ENCODE measurements at regions not wholly inside any gene's neighbourhood (a gene's known extent, or its start where the extent isn't known, plus 50 kb on each side); places are given as distances from the start of the nearest gene placed in this dataset.

GRCh38 chr7:112907658-112908057, 117.5 kb upstream of the TMEM168 start:
- Histone ChIP-seq H3K27me3 (ENCODE audit: control insufficient read depth in 2 of 2, insufficient read depth in 2 of 2, low read length in 2 of 2) (no peaks in the 10 kb centered on the region), H3K4me1 (ENCODE audit: control insufficient read depth in 2 of 2, insufficient read depth in 2 of 2, low read length in 2 of 2) (no peaks in the 10 kb centered on the region), H3K27ac (ENCODE audit: low read depth in 2 of 2, low read length in 2 of 2) (no peak overlapping the region), H3K9me3 (ENCODE audit: control insufficient read depth in 2 of 2, low read length in 2 of 2) (peaks cover 4% of the 10 kb centered on the region in 2 donors), H3K4me3 (ENCODE audit: low read length in 2 of 2) (no peak overlapping the region), H3K36me3 (ENCODE audit: control insufficient read depth in 2 of 2, insufficient read depth in 2 of 2, low read length in 2 of 2) (peaks cover 0 to 3% of the 10 kb centered on the region in 2 donors), H3K9ac (ENCODE audit: low read depth in 1 of 2, low read length in 2 of 2) (no peak overlapping the region)

GRCh38 chr7:112905950-112906349, 115.8 kb upstream of the TMEM168 start:
- Histone ChIP-seq H3K36me3 (ENCODE audit: control insufficient read depth in 2 of 2, insufficient read depth in 2 of 2, low read length in 2 of 2) (no peaks in the 10 kb centered on the region), H3K4me1 (ENCODE audit: control insufficient read depth in 2 of 2, insufficient read depth in 2 of 2, low read length in 2 of 2) (no peaks in the 10 kb centered on the region), H3K4me3 (ENCODE audit: low read length in 2 of 2) (no peak overlapping the region), H3K27me3 (ENCODE audit: control insufficient read depth in 2 of 2, insufficient read depth in 2 of 2, low read length in 2 of 2) (no peaks in the 10 kb centered on the region), H3K9me3 (ENCODE audit: control insufficient read depth in 2 of 2, low read length in 2 of 2) (peaks cover 4% of the 10 kb centered on the region in 2 donors), H3K9ac (ENCODE audit: low read depth in 1 of 2, low read length in 2 of 2) (no peak overlapping the region), H3K27ac (ENCODE audit: low read depth in 2 of 2, low read length in 2 of 2) (no peak overlapping the region)

- H3K4me1 ChIP-seq (ENCODE audit: control insufficient read depth in 2 of 2, insufficient read depth in 2 of 2, low read length in 2 of 2): no peaks in the 10 kb centered on the region
- H3K9ac ChIP-seq (ENCODE audit: low read depth in 1 of 2, low read length in 2 of 2): no peak overlapping the region
- H3K9me3 ChIP-seq (ENCODE audit: control insufficient read depth in 2 of 2, low read length in 2 of 2): peaks cover 4% of the 10 kb centered on the region in 2 donors
- no peak overlapping the region for H3K4me3 ChIP-seq (ENCODE audit: low read length in 2 of 2)
- H3K36me3 ChIP-seq (ENCODE audit: control insufficient read depth in 2 of 2, insufficient read depth in 2 of 2, low read length in 2 of 2): no peaks in the 10 kb centered on the region
- no peak overlapping the region for H3K27ac ChIP-seq (ENCODE audit: low read depth in 2 of 2, low read length in 2 of 2)
- H3K27me3 ChIP-seq (ENCODE audit: control insufficient read depth in 2 of 2, insufficient read depth in 2 of 2, low read length in 2 of 2): no peaks in the 10 kb centered on the region
Measured at GRCh38 chr7:112905413-112905812, 115.2 kb upstream of the TMEM168 start.

- H3K4me1 ChIP-seq (ENCODE audit: control insufficient read depth in 2 of 2, insufficient read depth in 2 of 2, low read length in 2 of 2): peaks cover 0 to 4% of the 10 kb centered on the region in 2 donors
- no peak overlapping the region for H3K27ac ChIP-seq (ENCODE audit: low read depth in 2 of 2, low read length in 2 of 2)
- no peaks in the 10 kb centered on the region for H3K27me3 ChIP-seq (ENCODE audit: control insufficient read depth in 2 of 2, insufficient read depth in 2 of 2, low read length in 2 of 2)
- H3K4me3 ChIP-seq (ENCODE audit: low read length in 2 of 2): no peak overlapping the region
- H3K9ac ChIP-seq (ENCODE audit: low read depth in 1 of 2, low read length in 2 of 2): no peak overlapping the region
- H3K9me3 ChIP-seq (ENCODE audit: control insufficient read depth in 2 of 2, low read length in 2 of 2): no peaks in the 10 kb centered on the region
- H3K36me3 ChIP-seq (ENCODE audit: control insufficient read depth in 2 of 2, insufficient read depth in 2 of 2, low read length in 2 of 2): peaks cover 11% of the 10 kb centered on the region in 2 donors
Measured at GRCh38 chr7:112898432-112899290, 108.5 kb upstream of the TMEM168 start.

- Histone ChIP-seq H3K27me3 (ENCODE audit: control insufficient read depth in 2 of 2, insufficient read depth in 2 of 2, low read length in 2 of 2) (no peaks in the 10 kb centered on the region), H3K9me3 (ENCODE audit: control insufficient read depth in 2 of 2, low read length in 2 of 2) (no peaks in the 10 kb centered on the region), H3K4me3 (ENCODE audit: low read length in 2 of 2) (no peak overlapping the region), H3K9ac (ENCODE audit: low read depth in 1 of 2, low read length in 2 of 2) (no peak overlapping the region), H3K36me3 (ENCODE audit: control insufficient read depth in 2 of 2, insufficient read depth in 2 of 2, low read length in 2 of 2) (peaks cover 13 to 15% of the 10 kb centered on the region in 2 donors), H3K4me1 (ENCODE audit: control insufficient read depth in 2 of 2, insufficient read depth in 2 of 2, low read length in 2 of 2) (peaks cover 0 to 4% of the 10 kb centered on the region in 2 donors), H3K27ac (ENCODE audit: low read depth in 2 of 2, low read length in 2 of 2) (no peak overlapping the region)
Measured at GRCh38 chr7:112897839-112898431, 107.7 kb upstream of the TMEM168 start.

- Histone ChIP-seq H3K27ac (ENCODE audit: low read depth in 2 of 2, low read length in 2 of 2) (no peak overlapping the region), H3K9me3 (ENCODE audit: control insufficient read depth in 2 of 2, low read length in 2 of 2) (no peaks in the 10 kb centered on the region), H3K9ac (ENCODE audit: low read depth in 1 of 2, low read length in 2 of 2) (no peak overlapping the region), H3K27me3 (ENCODE audit: control insufficient read depth in 2 of 2, insufficient read depth in 2 of 2, low read length in 2 of 2) (no peaks in the 10 kb centered on the region), H3K4me3 (ENCODE audit: low read length in 2 of 2) (no peak overlapping the region), H3K4me1 (ENCODE audit: control insufficient read depth in 2 of 2, insufficient read depth in 2 of 2, low read length in 2 of 2) (peaks cover 0 to 4% of the 10 kb centered on the region in 2 donors), H3K36me3 (ENCODE audit: control insufficient read depth in 2 of 2, insufficient read depth in 2 of 2, low read length in 2 of 2) (peaks cover 13 to 15% of the 10 kb centered on the region in 2 donors)
Measured at GRCh38 chr7:112896026-112896601, 105.9 kb upstream of the TMEM168 start.

- Histone ChIP-seq H3K9me3 (ENCODE audit: control insufficient read depth in 2 of 2, low read length in 2 of 2) (no peaks in the 10 kb centered on the region), H3K27me3 (ENCODE audit: control insufficient read depth in 2 of 2, insufficient read depth in 2 of 2, low read length in 2 of 2) (no peaks in the 10 kb centered on the region), H3K4me1 (ENCODE audit: control insufficient read depth in 2 of 2, insufficient read depth in 2 of 2, low read length in 2 of 2) (no peaks in the 10 kb centered on the region), H3K27ac (ENCODE audit: low read depth in 2 of 2, low read length in 2 of 2) (no peak overlapping the region), H3K4me3 (ENCODE audit: low read length in 2 of 2) (no peak overlapping the region), H3K9ac (ENCODE audit: low read depth in 1 of 2, low read length in 2 of 2) (no peak overlapping the region), H3K36me3 (ENCODE audit: control insufficient read depth in 2 of 2, insufficient read depth in 2 of 2, low read length in 2 of 2) (peaks cover 13 to 15% of the 10 kb centered on the region in 2 donors)
Measured at GRCh38 chr7:112892263-112892662, 102.1 kb upstream of the TMEM168 start.

GRCh38 chr7:112891698-112892097, 101.5 kb upstream of the TMEM168 start:
- no peak overlapping the region for H3K9ac ChIP-seq (ENCODE audit: low read depth in 1 of 2, low read length in 2 of 2)
- H3K27me3 ChIP-seq (ENCODE audit: control insufficient read depth in 2 of 2, insufficient read depth in 2 of 2, low read length in 2 of 2): no peaks in the 10 kb centered on the region
- no peak overlapping the region for H3K27ac ChIP-seq (ENCODE audit: low read depth in 2 of 2, low read length in 2 of 2)
- no peak overlapping the region for H3K4me3 ChIP-seq (ENCODE audit: low read length in 2 of 2)
- H3K36me3 ChIP-seq (ENCODE audit: control insufficient read depth in 2 of 2, insufficient read depth in 2 of 2, low read length in 2 of 2): peaks cover 13 to 15% of the 10 kb centered on the region in 2 donors
- no peaks in the 10 kb centered on the region for H3K4me1 ChIP-seq (ENCODE audit: control insufficient read depth in 2 of 2, insufficient read depth in 2 of 2, low read length in 2 of 2)
- H3K9me3 ChIP-seq (ENCODE audit: control insufficient read depth in 2 of 2, low read length in 2 of 2): no peaks in the 10 kb centered on the region

GRCh38 chr7:112889834-112890438, 99.7 kb upstream of the TMEM168 start:
- Histone ChIP-seq H3K4me1 (ENCODE audit: control insufficient read depth in 2 of 2, insufficient read depth in 2 of 2, low read length in 2 of 2) (no peaks in the 10 kb centered on the region), H3K27ac (ENCODE audit: low read depth in 2 of 2, low read length in 2 of 2) (no peak overlapping the region), H3K9ac (ENCODE audit: low read depth in 1 of 2, low read length in 2 of 2) (no peak overlapping the region), H3K36me3 (ENCODE audit: control insufficient read depth in 2 of 2, insufficient read depth in 2 of 2, low read length in 2 of 2) (peaks cover 13 to 15% of the 10 kb centered on the region in 2 donors), H3K27me3 (ENCODE audit: control insufficient read depth in 2 of 2, insufficient read depth in 2 of 2, low read length in 2 of 2) (no peaks in the 10 kb centered on the region), H3K4me3 (ENCODE audit: low read length in 2 of 2) (no peak overlapping the region), H3K9me3 (ENCODE audit: control insufficient read depth in 2 of 2, low read length in 2 of 2) (no peaks in the 10 kb centered on the region)

- no peak overlapping the region for H3K9ac ChIP-seq (ENCODE audit: low read depth in 1 of 2, low read length in 2 of 2)
- H3K27ac ChIP-seq (ENCODE audit: low read depth in 2 of 2, low read length in 2 of 2): no peak overlapping the region
- H3K36me3 ChIP-seq (ENCODE audit: control insufficient read depth in 2 of 2, insufficient read depth in 2 of 2, low read length in 2 of 2): peaks cover 8% of the 10 kb centered on the region in 2 donors
- H3K9me3 ChIP-seq (ENCODE audit: control insufficient read depth in 2 of 2, low read length in 2 of 2): no peaks in the 10 kb centered on the region
- H3K27me3 ChIP-seq (ENCODE audit: control insufficient read depth in 2 of 2, insufficient read depth in 2 of 2, low read length in 2 of 2): no peaks in the 10 kb centered on the region
- H3K4me3 ChIP-seq (ENCODE audit: low read length in 2 of 2): no peak overlapping the region
- no peaks in the 10 kb centered on the region for H3K4me1 ChIP-seq (ENCODE audit: control insufficient read depth in 2 of 2, insufficient read depth in 2 of 2, low read length in 2 of 2)
Measured at GRCh38 chr7:112889268-112889667, 99.1 kb upstream of the TMEM168 start.
